Activated CD4-positive, alpha-beta T cell treated with anti-CD3 and anti-CD28 coated beads for 1 hour (primary cell): ENCODE measurements at regions not wholly inside any gene's neighbourhood (a gene's known extent, or its start where the extent isn't known, plus 50 kb on each side); places are given as distances from the start of the nearest gene placed in this dataset.
"Not testable (repeated sequence)": the region's sequence is repeated elsewhere in the genome, so short reads cannot be mapped to it uniquely, and the experiment has no call there.

ENCODE experiments used
- DNase-seq: peaks from one replicate; pipeline ENCODE4 v3.0.0-alpha.2; 2020

- DNase-seq, result no peak
Measured at GRCh38 chr10:29878492-29878891, 180.9 kb downstream of the JCAD start.

DNA sequence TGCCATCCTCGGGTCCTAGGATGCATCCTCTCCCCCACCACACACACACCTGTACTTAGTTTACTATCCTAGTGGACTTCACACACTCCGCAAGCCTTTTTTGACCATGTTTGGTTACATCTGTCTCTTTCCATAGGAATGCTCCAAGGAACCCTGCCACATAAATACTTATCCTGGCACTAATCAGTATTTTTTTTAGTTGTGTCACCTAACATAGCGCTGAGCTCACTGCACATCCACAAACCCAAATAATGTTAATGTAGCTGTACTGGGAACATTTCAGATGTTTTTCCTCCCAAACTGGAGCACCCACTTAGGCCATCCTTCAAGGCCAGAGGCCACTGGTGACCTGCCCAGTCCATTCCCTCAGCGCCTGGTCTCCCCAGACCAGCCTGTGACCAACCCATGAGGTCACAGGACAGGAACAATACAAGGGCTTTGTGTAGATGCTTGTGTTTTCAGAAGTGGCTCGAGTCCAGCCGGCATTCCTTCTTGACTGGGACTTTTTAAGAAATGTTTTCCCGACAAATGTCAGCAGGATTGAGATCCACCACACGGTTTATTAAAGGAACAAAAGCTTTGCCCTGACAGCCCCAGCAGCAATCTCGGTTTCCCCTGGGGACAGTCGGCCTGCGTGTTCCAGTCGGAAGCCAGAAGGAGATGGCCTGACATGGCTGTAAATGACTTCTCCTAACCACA lies 181.4 kb downstream of the JCAD start:
- no peak for DNase-seq

- no peak for DNase-seq
Measured at GRCh38 chr10:29876008-29876555, 183.3 kb downstream of the JCAD start.

DNA sequence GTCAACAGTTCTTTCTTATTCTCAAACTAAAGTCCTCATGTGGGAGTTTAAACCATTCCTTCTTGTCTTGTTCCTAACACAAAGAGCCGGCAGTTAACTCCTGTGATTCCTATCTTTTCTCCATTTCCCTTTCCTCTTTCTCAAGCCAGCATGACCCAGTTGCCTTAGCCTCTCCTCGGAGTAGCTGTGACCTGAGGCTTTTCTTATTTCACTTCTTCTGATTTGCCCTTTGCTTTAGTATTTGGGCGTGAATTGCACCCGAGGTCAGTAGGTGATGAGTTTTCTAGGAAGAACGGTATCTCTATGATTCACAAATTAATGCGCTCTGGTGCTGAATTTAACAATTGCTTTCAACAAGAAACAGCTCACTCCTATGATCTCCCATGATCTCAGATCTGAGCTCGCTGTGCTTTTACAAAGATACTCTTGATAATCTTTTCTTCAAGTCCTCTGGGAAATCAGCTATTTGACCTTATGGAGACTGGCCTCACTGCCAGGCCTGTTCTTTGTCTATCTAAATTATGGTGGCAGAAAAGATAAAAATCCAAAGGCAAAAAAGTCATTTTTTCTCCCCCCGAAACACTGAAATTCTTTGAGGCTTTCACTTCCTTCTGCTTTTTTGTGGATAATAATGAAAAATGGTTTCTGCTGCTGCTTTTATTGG lies 184.6 kb downstream of the JCAD start:
- DNase-seq, result no peak

- DNase-seq, result no peak
Measured at GRCh38 chr10:29873941-29874484, 185.4 kb downstream of the JCAD start.

GRCh38 chr10:29870522-29871044 lies 188.8 kb downstream of the JCAD start:
- no peak for DNase-seq

GRCh38 chr10:29869593-29869992 lies 189.8 kb downstream of the JCAD start:
- no peak for DNase-seq

GRCh38 chr10:29866356-29866755 lies 193.0 kb downstream of the JCAD start:
- no peak for DNase-seq

- DNase-seq, result no peak
Measured at GRCh38 chr10:29865700-29866355, 193.6 kb downstream of the JCAD start.

DNA sequence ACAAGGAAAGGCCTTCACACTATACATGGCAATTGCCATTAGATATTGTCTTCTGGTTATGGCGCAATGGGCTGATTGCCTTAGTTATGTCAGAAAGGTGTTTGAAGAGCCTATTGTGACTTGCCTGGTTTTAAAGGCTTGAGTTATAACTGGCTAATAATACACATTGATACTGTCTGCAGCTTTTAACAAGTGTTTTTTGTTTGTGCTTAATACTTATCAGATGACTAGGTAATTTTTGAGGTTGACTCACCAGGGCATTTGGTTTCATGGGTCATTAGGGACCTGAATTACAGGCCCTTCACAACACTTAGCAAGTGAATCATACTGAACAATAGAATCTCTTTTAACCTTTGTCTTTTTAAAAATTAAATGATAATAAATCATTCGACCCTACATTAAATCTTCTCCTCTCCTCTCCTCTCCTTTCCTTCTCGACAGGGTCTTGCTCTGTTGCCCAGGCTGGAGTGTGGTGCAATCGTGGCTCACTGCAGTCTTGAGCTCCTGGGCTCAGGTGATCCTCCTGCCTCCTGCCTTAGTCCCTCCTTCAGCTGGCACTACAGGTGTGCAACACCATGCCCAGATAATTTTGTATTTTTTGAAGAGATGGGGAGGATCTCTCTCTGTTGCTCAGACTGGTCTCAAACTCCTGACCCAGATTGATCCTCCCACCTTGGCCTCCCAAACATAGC lies 196.3 kb downstream of the JCAD start:
- no peak for DNase-seq

DNA sequence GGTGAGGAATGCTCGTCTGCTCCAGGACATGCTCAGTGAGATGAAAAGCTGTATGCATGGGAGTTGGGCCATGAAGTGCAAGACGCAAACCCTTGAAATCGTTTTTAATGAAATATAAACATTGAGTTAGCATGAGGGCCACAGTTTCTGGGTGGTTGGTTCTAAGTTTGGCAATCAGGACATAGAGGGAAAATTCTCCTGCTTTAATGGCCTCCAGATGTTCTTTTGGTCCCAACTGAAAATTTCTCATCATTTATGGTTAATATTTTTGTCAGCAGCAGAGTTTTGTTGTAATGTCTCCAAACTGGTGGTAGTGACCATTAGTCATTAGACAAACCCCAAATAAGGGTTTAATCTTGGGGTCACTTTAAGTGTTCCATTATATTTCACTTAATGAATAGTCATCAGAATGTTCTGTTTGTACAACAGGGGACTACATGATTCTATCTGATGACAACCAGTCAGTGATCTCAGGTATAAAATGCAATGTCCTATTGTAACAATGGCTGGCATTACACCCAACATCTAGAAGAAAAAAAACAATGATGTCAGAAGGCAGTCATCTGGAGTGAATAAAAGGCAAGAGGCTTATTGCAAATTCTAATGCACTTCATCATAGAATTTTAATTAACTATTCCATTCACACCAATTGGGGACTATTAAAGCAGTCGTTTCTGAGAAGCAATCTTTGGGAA lies 197.4 kb downstream of the JCAD start:
- no peak for DNase-seq

GRCh38 chr10:29861231-29861630 lies 198.2 kb downstream of the JCAD start:
- DNase-seq, result not testable (repeated sequence)

DNA sequence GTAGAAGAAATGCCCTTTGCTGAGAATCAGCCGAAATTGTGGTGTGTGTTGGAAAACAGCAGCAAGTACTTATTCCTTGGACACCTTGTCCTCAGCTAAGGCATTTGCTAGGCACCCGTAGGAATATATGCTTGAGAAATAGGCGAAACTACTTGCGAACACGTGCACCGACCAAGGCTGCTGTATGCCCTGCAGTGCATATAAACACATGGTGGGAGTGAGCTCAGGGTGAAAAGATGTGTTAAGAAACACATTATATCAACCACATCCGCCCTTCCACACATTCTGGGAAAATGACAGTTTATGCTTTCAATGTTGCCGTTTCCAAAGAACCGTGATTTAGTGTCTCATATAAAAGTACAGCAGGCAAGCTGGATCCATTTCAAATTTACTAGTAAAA lies 199.2 kb downstream of the JCAD start:
- DNase-seq, result no peak

DNA sequence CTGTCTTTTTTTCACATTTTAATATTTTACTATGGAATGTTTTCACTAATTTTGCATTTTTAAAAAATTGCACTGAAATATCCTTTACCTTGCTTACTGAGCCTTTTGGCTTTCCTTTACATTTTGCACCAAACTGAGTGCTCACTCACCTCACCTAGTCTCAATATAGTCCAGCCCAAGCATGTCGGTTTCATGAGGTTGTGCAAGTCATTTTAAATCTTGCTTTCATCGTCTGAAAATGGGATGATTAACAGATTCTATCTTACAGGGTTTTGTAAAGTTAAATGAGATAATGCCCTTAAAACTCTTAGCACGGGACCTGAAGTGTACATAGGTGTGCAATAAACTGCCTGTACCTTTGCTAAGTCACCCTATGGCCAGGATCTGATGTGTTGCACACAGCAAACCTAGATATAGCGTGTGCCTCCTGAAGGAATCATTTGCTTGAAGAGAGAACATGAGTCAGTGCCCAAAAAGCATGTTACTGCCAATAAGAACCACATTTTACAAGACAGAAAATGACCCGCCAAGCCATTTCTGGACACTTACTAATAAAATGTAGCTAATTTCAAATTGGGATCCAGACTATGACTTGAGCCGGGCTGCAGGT lies 199.8 kb downstream of the JCAD start:
- DNase-seq, result no peak

GRCh38 chr10:29858702-29859267 lies 200.6 kb downstream of the JCAD start:
- DNase-seq, result no peak

DNA sequence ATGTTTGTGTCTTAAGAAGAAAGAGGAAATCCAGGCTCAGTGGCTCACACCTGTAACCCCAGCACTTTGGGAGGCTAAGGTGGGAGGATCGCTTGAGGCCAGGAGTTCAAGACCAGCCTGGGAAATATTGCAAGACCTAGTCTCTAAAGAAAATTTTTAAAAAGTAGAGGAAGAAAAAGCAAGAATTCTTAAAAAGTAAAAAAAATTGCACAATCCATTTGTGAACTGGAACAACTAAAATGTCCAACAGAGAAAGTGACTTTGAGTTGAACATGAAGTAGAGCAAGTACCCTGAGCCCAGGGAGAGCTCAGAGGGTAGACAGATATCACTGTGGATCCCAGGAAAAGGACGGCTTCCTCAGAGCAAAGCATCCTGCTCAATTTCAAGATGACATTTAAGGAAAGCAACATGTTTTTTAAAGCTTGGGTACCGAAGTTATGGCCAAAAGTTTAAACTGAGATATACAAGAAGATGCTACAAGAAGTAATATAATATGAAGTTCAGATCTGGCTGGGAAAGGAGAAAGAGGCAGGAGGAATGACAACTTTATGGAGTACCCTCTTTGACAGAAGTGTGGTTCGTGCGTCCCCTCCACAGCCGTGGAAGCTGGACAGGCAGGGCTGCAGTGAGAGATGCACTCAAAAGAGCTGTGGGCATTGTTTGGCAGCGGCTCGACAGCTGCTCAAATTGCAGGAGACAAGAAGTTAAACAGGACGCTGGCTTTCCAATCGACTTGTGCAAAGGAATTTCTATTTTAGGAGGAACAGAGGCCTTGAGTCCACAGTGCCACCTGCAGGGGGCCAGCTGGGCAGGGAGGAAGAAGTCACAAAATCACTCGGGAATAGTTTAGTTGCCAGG lies 201.3 kb downstream of the JCAD start:
- DNase-seq, result no peak

DNA sequence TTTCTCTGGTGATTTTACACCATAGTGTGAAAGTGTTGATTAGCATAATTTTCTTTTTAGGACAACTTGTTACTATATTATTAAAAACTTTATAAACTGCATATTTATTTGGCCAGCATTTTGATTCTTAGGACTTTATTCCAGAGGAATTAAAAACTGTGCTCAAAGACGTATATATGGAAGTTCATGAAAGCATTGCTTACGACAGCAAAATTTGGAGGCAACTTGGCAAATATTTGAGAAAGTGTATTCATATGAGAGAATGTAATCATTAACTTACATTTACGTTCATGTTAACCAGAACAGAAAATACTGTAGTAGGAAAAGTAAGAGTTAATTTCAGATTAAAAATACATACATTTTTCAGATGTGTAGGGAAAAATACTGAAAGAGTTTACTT lies 203.1 kb downstream of the JCAD start:
- DNase-seq, result no peak

DNA sequence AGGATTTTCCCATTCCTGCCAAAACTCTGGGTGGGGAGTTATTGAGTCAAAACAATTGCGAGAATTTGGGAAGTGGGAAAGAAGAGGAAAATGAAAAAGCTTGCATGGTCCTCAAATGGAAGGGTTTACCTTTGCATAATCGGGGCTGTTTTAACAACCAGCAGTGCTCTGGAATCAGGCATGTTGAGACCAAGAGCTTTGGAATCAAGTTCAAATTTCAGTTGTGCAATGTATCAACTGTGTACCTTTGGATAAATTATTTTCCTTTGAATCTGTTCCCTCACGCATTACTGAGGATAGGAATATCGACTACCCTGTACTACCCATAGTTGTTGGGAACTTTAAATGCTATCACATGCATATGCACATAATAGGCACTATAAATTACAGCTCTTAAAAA lies 205.5 kb downstream of the JCAD start:
- DNase-seq, result no peak

DNA sequence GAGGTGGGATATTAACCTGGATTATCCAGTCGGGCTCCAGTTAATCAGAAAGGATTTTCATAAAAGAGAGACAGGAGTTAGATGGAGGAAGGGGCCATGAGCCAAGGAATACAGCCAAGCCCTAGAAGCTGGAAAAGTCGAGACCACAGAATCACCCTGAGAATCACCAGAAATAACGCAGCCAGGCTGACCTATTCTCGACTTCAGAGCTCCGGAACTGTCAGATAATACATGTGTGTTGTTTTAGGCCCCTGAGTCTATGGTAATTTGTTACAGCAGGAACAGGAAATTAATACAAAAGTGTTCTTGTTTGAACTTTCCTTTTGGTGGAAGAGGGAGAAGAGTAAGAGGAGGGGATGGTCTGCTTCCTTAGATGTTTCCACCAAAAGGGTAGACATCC lies 208.1 kb downstream of the JCAD start:
- DNase-seq, result no peak

DNA sequence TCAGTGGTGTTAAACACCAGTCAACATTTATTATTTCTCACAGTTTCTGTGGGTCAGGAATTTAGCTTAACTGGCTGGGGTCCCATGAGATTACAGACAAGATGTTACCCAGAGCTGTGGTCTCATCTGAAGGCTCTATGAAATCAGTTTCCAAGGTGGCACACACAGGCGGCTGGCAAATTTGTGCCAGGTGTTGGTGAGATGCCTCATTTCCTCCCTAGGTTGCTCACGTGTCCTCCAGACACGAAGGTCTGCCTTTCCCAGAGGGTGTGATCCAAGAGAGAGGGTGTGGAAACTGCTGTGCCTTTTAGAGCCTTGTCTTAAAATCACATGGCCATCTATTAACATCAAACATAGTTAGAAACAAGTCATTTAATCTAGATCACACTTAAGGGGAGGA lies 209.0 kb downstream of the JCAD start:
- no peak for DNase-seq
